OCI-LY7 (cell line): ENCODE measurements at regions not wholly inside any gene's neighbourhood (a gene's known extent, or its start where the extent isn't known, plus 50 kb on each side); places are given as distances from the start of the nearest gene placed in this dataset.

Experiments used
- BruUV-seq: library from RNA; stranded (reverse); fragments of 400-500 nt; replicated peaks from 2 replicates; lab custom pipeline; 2021; lab: Mats Ljungman, UMichigan
- CTCF ChIA-PET: fragments of 300-600 bp; sonication (Branson Sonifier 250); formaldehyde crosslinking; loops from one replicate; lab custom pipeline; 2022; ENCODE audit warnings: antibody characterized with exemption; ENCODE audit not compliant: unreplicated experiment; lab: Charles Lee
- POLR2A ChIA-PET: fragments of 300-600 bp; sonication (Branson Sonifier 250); formaldehyde crosslinking; loops from one replicate; lab custom pipeline; 2022; ENCODE audit warnings: antibody characterized with exemption; lab: Charles Lee
- DNase-seq: peaks from one replicate; pipeline ENCODE4 v3.0.0-alpha.2; 2015; ENCODE audit warnings: low spot score
- H2AFZ ChIP-seq: fragments of 200-600 bp; sonication (generic), shearing (Covaris generic); 2 replicates; pipeline ENCODE4 v1.6.1; 2014; ENCODE audit warnings: mild to moderate bottlenecking, antibody characterized with exemption, low read length, moderate library complexity
- H3K27ac ChIP-seq: fragments of 200-600 bp; sonication (generic); 2 replicates; pipeline ENCODE4 v1.5.1; 2014; ENCODE audit warnings: mixed run types, low read depth, mild to moderate bottlenecking, moderate library complexity, low read length, inconsistent platforms; ENCODE audit not compliant: poor library complexity, severe bottlenecking
- H3K36me3 ChIP-seq: fragments of 200-600 bp; sonication (generic); 2 replicates; pipeline ENCODE4 v1.6.1; 2014; ENCODE audit warnings: mild to moderate bottlenecking, antibody characterized with exemption, low read length, moderate library complexity, mixed read lengths; ENCODE audit not compliant: insufficient read depth
- H3K4me1 ChIP-seq: fragments of 200-600 bp; sonication (generic); 2 replicates; pipeline ENCODE4 v1.5.1; 2014; ENCODE audit warnings: mild to moderate bottlenecking, low read length; ENCODE audit not compliant: insufficient read depth, poor library complexity, severe bottlenecking
- H3K4me2 ChIP-seq: fragments of 200-600 bp; sonication (generic); 2 replicates; pipeline ENCODE4 v1.6.1; 2014; ENCODE audit warnings: mild to moderate bottlenecking, low read length
- H3K4me3 ChIP-seq: fragments of 200-600 bp; sonication (generic); 2 replicates; pipeline ENCODE4 v1.5.1; 2014; ENCODE audit warnings: mild to moderate bottlenecking, low read depth, low read length; ENCODE audit not compliant: poor library complexity, severe bottlenecking
- H3K79me2 ChIP-seq: fragments of 200-600 bp; sonication (generic); 2 replicates; pipeline ENCODE4 v1.6.1; 2016; ENCODE audit warnings: low read depth, mild to moderate bottlenecking, low read length, moderate library complexity, mixed read lengths; ENCODE audit not compliant: insufficient read depth
- H3K9me2 ChIP-seq: fragments of 200-600 bp; sonication (generic); 2 replicates; pipeline ENCODE4 v1.6.1; 2016; ENCODE audit warnings: mild to moderate bottlenecking, low read length, mixed read lengths; ENCODE audit not compliant: insufficient read depth
- H3K9me3 ChIP-seq: fragments of 200-600 bp; sonication (generic); 2 replicates; pipeline ENCODE4 v1.6.1; 2014; ENCODE audit warnings: mild to moderate bottlenecking, mixed run types, low read length, mixed read lengths
- H4K20me1 ChIP-seq: fragments of 200-600 bp; sonication (generic); 2 replicates; pipeline ENCODE4 v1.6.1; 2014; ENCODE audit warnings: mild to moderate bottlenecking, antibody characterized with exemption, low read length, moderate library complexity, mixed read lengths; ENCODE audit not compliant: insufficient read depth
- CTCF ChIP-seq: fragments of 200-600 bp; sonication (generic); conservative IDR thresholded peaks from 2 replicates; pipeline ENCODE4 v1.5.1; 2014; ENCODE audit warnings: mild to moderate bottlenecking, antibody characterized with exemption, low read length, moderate library complexity, mixed read lengths
- EZH2phosphoT487 ChIP-seq: fragments of 200-600 bp; sonication (generic); IDR thresholded peaks from 2 replicates; pipeline ENCODE4 v1.6.1; 2018; ENCODE audit warnings: low read depth, borderline replicate concordance, mild to moderate bottlenecking, mixed run types, antibody characterized with exemption, low read length, moderate library complexity, mixed read lengths
- intact Hi-C: fragments of 100-400 bp; cut with micrococcal nuclease; formaldehyde crosslinking; loops from one replicate; pipeline ENCODE4 v1.10.0; 2022; ENCODE audit not compliant: unreplicated experiment

GRCh38 chr17:71522383-71522782 lies 598.4 kb upstream of the SOX9 start:
- Histone ChIP-seq H3K9me2 (no peaks in the 10 kb centered on the region), H3K4me2 (no peak overlapping the region), H3K79me2 (no peaks in the 10 kb centered on the region), H3K4me1 (no peaks in the 10 kb centered on the region), H3K9me3 (no peaks in the 10 kb centered on the region), H3K4me3 (no peak overlapping the region), H4K20me1 (no peaks in the 10 kb centered on the region), H2AFZ (no peak overlapping the region), H3K36me3 (no peaks in the 10 kb centered on the region), H3K27ac (no peak overlapping the region)
- ChIA-PET POLR2A (interaction anchor here (0.7 kb wide), 1 partner anchor 195 kb away, joined by 3 read pairs; no protein-coding TSS in a partner anchor), CTCF (no interaction called here)
- no peak for DNase-seq
- no peak for TF ChIP-seq EZH2phosphoT487
- TF ChIP-seq CTCF: no peak
- BruUV-seq: no TSS peak
- intact Hi-C loops: no loop called here

GRCh38 chr17:71527311-71527710 lies 593.5 kb upstream of the SOX9 start:
- TF ChIP-seq CTCF: no peak
- TF ChIP-seq EZH2phosphoT487: no peak
- POLR2A ChIA-PET: interaction anchor here (1.9 kb wide), 1 partner anchor 15 kb away, joined by 6 read pairs; no protein-coding TSS in a partner anchor
- intact Hi-C loops: no loop called here
- Histone ChIP-seq H3K79me2 (no peaks in the 10 kb centered on the region), H3K9me2 (no peaks in the 10 kb centered on the region), H3K36me3 (no peaks in the 10 kb centered on the region), H3K4me3 (no peak overlapping the region), H3K27ac (no peak overlapping the region), H3K4me2 (no peak overlapping the region), H4K20me1 (no peaks in the 10 kb centered on the region), H3K9me3 (no peaks in the 10 kb centered on the region), H3K4me1 (no peaks in the 10 kb centered on the region), H2AFZ (no peak overlapping the region)
- no peak for DNase-seq
- CTCF ChIA-PET: no interaction called here
- BruUV-seq: no TSS peak

- intact Hi-C loops: no loop called here
- Histone ChIP-seq H3K4me3 (no peak overlapping the region), H4K20me1 (no peaks in the 10 kb centered on the region), H3K9me2 (no peaks in the 10 kb centered on the region), H3K27ac (no peak overlapping the region), H2AFZ (no peak overlapping the region), H3K9me3 (no peaks in the 10 kb centered on the region), H3K4me1 (no peaks in the 10 kb centered on the region), H3K4me2 (no peak overlapping the region), H3K79me2 (no peaks in the 10 kb centered on the region), H3K36me3 (no peaks in the 10 kb centered on the region)
- ChIA-PET POLR2A (interaction anchor here (1.9 kb wide), 1 partner anchor 14 kb away, joined by 6 read pairs; no protein-coding TSS in a partner anchor), CTCF (no interaction called here)
- BruUV-seq: no TSS peak
- TF ChIP-seq CTCF (no peak), EZH2phosphoT487 (no peak)
- DNase-seq: no peak
Measured at GRCh38 chr17:71528210-71528609, 592.6 kb upstream of the SOX9 start.
